PC-3 (cell line): ENCODE measurements at regions not wholly inside any gene's neighbourhood (a gene's known extent, or its start where the extent isn't known, plus 50 kb on each side); places are given as distances from the start of the nearest gene placed in this dataset.

Experiments
- CTCF ChIP-seq: fragments of 300-600 bp; sonication (generic); conservative IDR thresholded peaks from 2 replicates; pipeline ENCODE4 v1.5.1; 2017; ENCODE audit warnings: antibody characterized with exemption, low read depth, mild to moderate bottlenecking, low read length
- EZH2 ChIP-seq: fragments of 300-600 bp; sonication (generic); IDR thresholded peaks from one replicate; pipeline ENCODE4 v1.6.1; 2017; ENCODE audit warnings: antibody characterized with exemption, mild to moderate bottlenecking, low read length; ENCODE audit not compliant: unreplicated experiment
- EZH2phosphoT487 ChIP-seq: fragments of 300-600 bp; sonication (generic); IDR thresholded peaks from 2 replicates; pipeline ENCODE4 v1.6.1; 2018; ENCODE audit warnings: mild to moderate bottlenecking, antibody characterized with exemption, low read length, borderline replicate concordance

GRCh38 chr2:204353823-204354222, 191.5 kb upstream of the PARD3B start:
- TF ChIP-seq CTCF (no peak), EZH2phosphoT487 (no peak), EZH2 (no peak)
